Ishikawa (cell line): ENCODE measurements at regions not wholly inside any gene's neighbourhood (a gene's known extent, or its start where the extent isn't known, plus 50 kb on each side); places are given as distances from the start of the nearest gene placed in this dataset.

ENCODE experiments used
- CEBPB ChIP-seq: IDR thresholded peaks from 2 replicates; pipeline ENCODE4 v1.6.1; 2012
- CREB1 ChIP-seq: IDR thresholded peaks from 2 replicates; pipeline ENCODE4 v1.6.1; 2012; ENCODE audit warnings: low read depth
- EGR1 ChIP-seq: IDR thresholded peaks from 2 replicates; pipeline ENCODE4 v1.6.1; 2012
- EP300 ChIP-seq: IDR thresholded peaks from 2 replicates; pipeline ENCODE4 v1.6.1; 2012; ENCODE audit warnings: borderline replicate concordance
- FOXM1 ChIP-seq: IDR thresholded peaks from 2 replicates; pipeline ENCODE4 v1.6.1; 2012; ENCODE audit warnings: low read depth, borderline replicate concordance
- MAX ChIP-seq: IDR thresholded peaks from 2 replicates; pipeline ENCODE4 v1.6.1; 2012
- NFIC ChIP-seq: IDR thresholded peaks from 2 replicates; pipeline ENCODE4 v1.6.1; 2012
- RAD21 ChIP-seq: IDR thresholded peaks from 2 replicates; pipeline ENCODE4 v1.6.1; 2012; ENCODE audit warnings: low read depth
- REST ChIP-seq: IDR thresholded peaks from 2 replicates; pipeline ENCODE4 v1.6.1; 2012; ENCODE audit warnings: low read depth, mild to moderate bottlenecking
- TAF1 ChIP-seq: IDR thresholded peaks from 2 replicates; pipeline ENCODE4 v1.6.1; 2012; ENCODE audit warnings: low read depth, mild to moderate bottlenecking
- TCF12 ChIP-seq: IDR thresholded peaks from 2 replicates; pipeline ENCODE4 v1.6.1; 2012; ENCODE audit warnings: low read depth
- TEAD4 ChIP-seq: IDR thresholded peaks from 2 replicates; pipeline ENCODE4 v1.6.1; 2012
- USF1 ChIP-seq: IDR thresholded peaks from 2 replicates; pipeline ENCODE4 v1.6.1; 2012
- YY1 ChIP-seq: IDR thresholded peaks from 2 replicates; pipeline ENCODE4 v1.6.1; 2012; ENCODE audit warnings: low read depth
- ZBTB7A ChIP-seq: IDR thresholded peaks from 2 replicates; pipeline ENCODE4 v1.6.1; 2012; ENCODE audit warnings: low read depth

GRCh38 chr13:34747507-34747906 is 194.6 kb upstream of the NBEA start:
- no peak for TF ChIP-seq EGR1
- TF ChIP-seq YY1, result no peak
- TF ChIP-seq TAF1, result no peak
- no peak for TF ChIP-seq CREB1
- no peak for TF ChIP-seq RAD21
- TF ChIP-seq TCF12, result no peak
- TF ChIP-seq EP300, result no peak
- no peak for TF ChIP-seq NFIC
- no peak for TF ChIP-seq ZBTB7A
- TF ChIP-seq MAX, result no peak
- TF ChIP-seq USF1, result no peak

GRCh38 chr13:34748073-34748472 is 194.0 kb upstream of the NBEA start:
- TF ChIP-seq NFIC (no peak), YY1 (no peak), USF1 (no peak), EP300 (no peak), ZBTB7A (no peak), TCF12 (no peak), CEBPB (no peak), TAF1 (no peak), MAX (no peak), EGR1 (no peak), REST (no peak), CREB1 (no peak), TEAD4 (no peak), RAD21 (no peak), FOXM1 (no peak)

- no peak for TF ChIP-seq CREB1
- no peak for TF ChIP-seq RAD21
- no peak for TF ChIP-seq FOXM1
- no peak for TF ChIP-seq CEBPB
- TF ChIP-seq MAX, result no peak
- no peak for TF ChIP-seq ZBTB7A
Measured at GRCh38 chr13:34748596-34748995, 193.5 kb upstream of the NBEA start.

GRCh38 chr13:34749046-34749445 is 193.0 kb upstream of the NBEA start:
- TF ChIP-seq TEAD4, result no peak
- TF ChIP-seq EGR1, result no peak
- no peak for TF ChIP-seq FOXM1
- TF ChIP-seq CREB1, result no peak
- no peak for TF ChIP-seq MAX
- no peak for TF ChIP-seq RAD21
- no peak for TF ChIP-seq NFIC
- no peak for TF ChIP-seq CEBPB
- TF ChIP-seq ZBTB7A, result no peak
- no peak for TF ChIP-seq EP300
- TF ChIP-seq USF1, result no peak

- TF ChIP-seq NFIC, result no peak
- TF ChIP-seq YY1, result no peak
- TF ChIP-seq TAF1, result no peak
- TF ChIP-seq EGR1, result no peak
- TF ChIP-seq CEBPB, result no peak
- no peak for TF ChIP-seq ZBTB7A
- no peak for TF ChIP-seq EP300
- TF ChIP-seq REST, result no peak
- TF ChIP-seq FOXM1, result no peak
- TF ChIP-seq CREB1, result no peak
- no peak for TF ChIP-seq TCF12
- no peak for TF ChIP-seq RAD21
- no peak for TF ChIP-seq USF1
- no peak for TF ChIP-seq MAX
Measured at GRCh38 chr13:34750078-34750931, 191.8 kb upstream of the NBEA start.
